ENCODE measurements at regions not wholly inside any gene's neighbourhood (a gene's known extent, or its start where the extent isn't known, plus 50 kb on each side); places are given as distances from the start of the nearest gene placed in this dataset.

DNA sequence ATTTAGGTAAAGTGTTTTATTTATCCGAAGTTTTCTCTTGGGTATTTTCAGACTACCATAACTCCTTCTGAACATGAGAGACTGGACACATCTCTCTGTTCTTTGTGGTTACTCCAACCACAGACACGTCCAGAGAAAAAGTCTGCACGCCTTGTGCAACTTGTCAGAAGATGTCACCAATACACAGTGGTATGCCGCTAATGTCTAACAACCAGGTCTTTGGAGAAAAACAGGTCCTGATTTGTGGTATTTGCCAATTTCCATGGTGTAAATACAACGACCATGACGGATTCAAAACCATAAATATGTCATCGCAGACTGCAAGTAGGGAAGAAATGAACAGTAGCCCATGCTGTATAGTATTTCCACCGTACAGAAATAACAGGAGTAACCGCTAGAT is 620.6 kb upstream of the ID2 start:
- no peak for TF ChIP-seq CTCF (IDR thresholded peaks at IDR 0.05; ENCODE audit: unreplicated experiment in 3 of 3)
- no peaks in the 10 kb centered on the region for H3K4me1 Mint-ChIP-seq
- peaks cover 13% of the 10 kb centered on the region for H3K9me3 Mint-ChIP-seq
- no peak overlapping the region for H3K4me3 Mint-ChIP-seq
- no peaks in the 10 kb centered on the region for H3K36me3 Mint-ChIP-seq (ENCODE audit: low read depth)
- H3K27me3 Mint-ChIP-seq (ENCODE audit: low read depth): peaks cover 4% of the 10 kb centered on the region
- no peak overlapping the region for H3K27ac Mint-ChIP-seq

DNA sequence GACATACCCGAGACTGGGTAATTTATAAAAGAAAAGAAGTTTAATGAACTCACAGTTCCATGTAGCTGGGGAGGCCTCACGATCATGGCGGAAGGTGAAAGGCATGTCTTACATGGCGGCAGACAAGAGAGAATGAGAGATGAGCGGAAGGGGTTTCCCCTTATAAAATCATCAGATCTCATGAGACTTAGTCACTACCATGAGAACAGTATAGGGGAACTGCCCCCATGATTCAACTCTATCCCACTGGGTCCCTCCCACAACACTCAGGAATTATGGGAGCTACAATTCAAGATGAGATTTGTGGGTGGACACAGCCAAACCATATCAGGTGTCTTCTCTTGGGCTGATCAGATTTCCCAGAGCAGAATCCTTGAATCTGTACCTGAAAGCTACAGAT is 617.3 kb upstream of the ID2 start:
- Mint-ChIP-seq H3K4me1 (no peaks in the 10 kb centered on the region), H3K36me3 (ENCODE audit: low read depth) (no peaks in the 10 kb centered on the region), H3K27ac (no peak overlapping the region), H3K9me3 (peaks cover 5% of the 10 kb centered on the region), H3K4me3 (no peak overlapping the region), H3K27me3 (ENCODE audit: low read depth) (peaks cover 10% of the 10 kb centered on the region)
- no peak for TF ChIP-seq CTCF (IDR thresholded peaks at IDR 0.05; ENCODE audit: unreplicated experiment in 3 of 3)

GRCh38 chr2:8065191-8065590 is 616.7 kb upstream of the ID2 start:
- Mint-ChIP-seq H3K27me3 (ENCODE audit: low read depth) (peaks cover 8% of the 10 kb centered on the region), H3K9me3 (peaks cover 5% of the 10 kb centered on the region), H3K4me1 (no peaks in the 10 kb centered on the region), H3K4me3 (no peak overlapping the region), H3K27ac (no peak overlapping the region), H3K36me3 (ENCODE audit: low read depth) (no peaks in the 10 kb centered on the region)
- TF ChIP-seq CTCF (IDR thresholded peaks at IDR 0.05; ENCODE audit: unreplicated experiment in 3 of 3): no peak

GRCh38 chr2:8067784-8068336 is 614.0 kb upstream of the ID2 start:
- no peak for TF ChIP-seq CTCF (IDR thresholded peaks at IDR 0.05; ENCODE audit: unreplicated experiment in 3 of 3)
- Mint-ChIP-seq H3K36me3 (ENCODE audit: low read depth) (no peaks in the 10 kb centered on the region), H3K4me3 (no peak overlapping the region), H3K4me1 (no peaks in the 10 kb centered on the region), H3K9me3 (peaks cover 5% of the 10 kb centered on the region), H3K27ac (no peak overlapping the region), H3K27me3 (ENCODE audit: low read depth) (peaks cover 6% of the 10 kb centered on the region)

- no peak for TF ChIP-seq CTCF (IDR thresholded peaks at IDR 0.05; ENCODE audit: unreplicated experiment in 3 of 3)
- H3K36me3 Mint-ChIP-seq (ENCODE audit: low read depth): peaks cover under 1% of the 10 kb centered on the region
- peaks cover 6% of the 10 kb centered on the region for H3K27me3 Mint-ChIP-seq (ENCODE audit: low read depth)
- H3K4me3 Mint-ChIP-seq: no peak overlapping the region
- H3K27ac Mint-ChIP-seq: no peak overlapping the region
- H3K9me3 Mint-ChIP-seq: peaks cover 7% of the 10 kb centered on the region
- H3K4me1 Mint-ChIP-seq: peaks cover 9% of the 10 kb centered on the region
Measured at GRCh38 chr2:8072907-8073306, 608.9 kb upstream of the ID2 start.

GRCh38 chr2:8073916-8074315 is 607.9 kb upstream of the ID2 start:
- peaks cover 2% of the 10 kb centered on the region for H3K27me3 Mint-ChIP-seq (ENCODE audit: low read depth)
- H3K36me3 Mint-ChIP-seq (ENCODE audit: low read depth): peaks cover 4% of the 10 kb centered on the region
- no peak overlapping the region for H3K27ac Mint-ChIP-seq
- H3K9me3 Mint-ChIP-seq: peaks cover 11% of the 10 kb centered on the region
- TF ChIP-seq CTCF (IDR thresholded peaks at IDR 0.05; ENCODE audit: unreplicated experiment in 3 of 3): no peak
- no peak overlapping the region for H3K4me3 Mint-ChIP-seq
- peaks cover 9% of the 10 kb centered on the region for H3K4me1 Mint-ChIP-seq

All from nephron (organoid).